Endothelial cell (in vitro differentiated cells): ENCODE measurements at regions not wholly inside any gene's neighbourhood (a gene's known extent, or its start where the extent isn't known, plus 50 kb on each side); places are given as distances from the start of the nearest gene placed in this dataset.

ENCODE experiments used
- DNase-seq: peaks from one replicate; pipeline ENCODE4 v3.0.0; 2021; ENCODE audit warnings: low spot score
- H3K27ac Mint-ChIP-seq: one replicate; pipeline ENCODE4 v1.8.0; 2021; ENCODE audit warnings: mixed read lengths, inconsistent platforms; ENCODE audit not compliant: unreplicated experiment
- H3K27me3 Mint-ChIP-seq: one replicate; pipeline ENCODE4 v1.8.0; 2021; ENCODE audit warnings: mild to moderate bottlenecking, moderate library complexity, mixed read lengths, inconsistent platforms; ENCODE audit not compliant: unreplicated experiment
- H3K36me3 Mint-ChIP-seq: one replicate; pipeline ENCODE4 v1.8.0; 2021; ENCODE audit warnings: mild to moderate bottlenecking, low read depth, mixed read lengths, inconsistent platforms; ENCODE audit not compliant: unreplicated experiment
- H3K4me1 Mint-ChIP-seq: one replicate; pipeline ENCODE4 v1.8.0; 2021; ENCODE audit warnings: mild to moderate bottlenecking, mixed read lengths, inconsistent platforms; ENCODE audit not compliant: unreplicated experiment
- H3K4me3 Mint-ChIP-seq: one replicate; pipeline ENCODE4 v1.8.0; 2021; ENCODE audit warnings: mild to moderate bottlenecking, mixed read lengths, inconsistent platforms; ENCODE audit not compliant: unreplicated experiment
- H3K9me3 Mint-ChIP-seq: one replicate; pipeline ENCODE4 v1.8.0; 2021; ENCODE audit warnings: mixed read lengths, inconsistent platforms; ENCODE audit not compliant: unreplicated experiment
- CTCF ChIP-seq: fragments of 200-600 bp; sonication (generic); IDR thresholded peaks from one replicate; pipeline ENCODE4 v1.5.0; 2021; ENCODE audit warnings: antibody characterized with exemption; ENCODE audit not compliant: unreplicated experiment

- H3K27ac Mint-ChIP-seq: no peak overlapping the region
- H3K4me1 Mint-ChIP-seq: no peaks in the 10 kb centered on the region
- DNase-seq: no peak
- no peaks in the 10 kb centered on the region for H3K36me3 Mint-ChIP-seq
- no peak for TF ChIP-seq CTCF
- peaks cover 3% of the 10 kb centered on the region for H3K9me3 Mint-ChIP-seq
- no peaks in the 10 kb centered on the region for H3K27me3 Mint-ChIP-seq
- no peak overlapping the region for H3K4me3 Mint-ChIP-seq
Observed at GRCh38 chr16:62137996-62138395, 101.8 kb upstream of the CDH8 start.

GRCh38 chr16:62135911-62136310 lies 99.7 kb upstream of the CDH8 start:
- H3K9me3 Mint-ChIP-seq: peaks cover 3% of the 10 kb centered on the region
- no peak for DNase-seq
- no peaks in the 10 kb centered on the region for H3K36me3 Mint-ChIP-seq
- no peaks in the 10 kb centered on the region for H3K27me3 Mint-ChIP-seq
- TF ChIP-seq CTCF: no peak
- no peak overlapping the region for H3K4me3 Mint-ChIP-seq
- H3K27ac Mint-ChIP-seq: no peak overlapping the region
- no peaks in the 10 kb centered on the region for H3K4me1 Mint-ChIP-seq

- H3K27ac Mint-ChIP-seq: no peak overlapping the region
- no peaks in the 10 kb centered on the region for H3K4me1 Mint-ChIP-seq
- TF ChIP-seq CTCF: no peak
- peaks cover 3% of the 10 kb centered on the region for H3K9me3 Mint-ChIP-seq
- H3K4me3 Mint-ChIP-seq: no peak overlapping the region
- H3K27me3 Mint-ChIP-seq: no peaks in the 10 kb centered on the region
- DNase-seq: no peak
- no peaks in the 10 kb centered on the region for H3K36me3 Mint-ChIP-seq
Observed at GRCh38 chr16:62135446-62135845, 99.2 kb upstream of the CDH8 start.

- no peak overlapping the region for H3K27ac Mint-ChIP-seq
- H3K4me3 Mint-ChIP-seq: no peak overlapping the region
- H3K4me1 Mint-ChIP-seq: no peaks in the 10 kb centered on the region
Observed at GRCh38 chr16:62130101-62130500, 93.9 kb upstream of the CDH8 start.

GRCh38 chr16:62105244-62105643 lies 69.0 kb upstream of the CDH8 start:
- Mint-ChIP-seq H3K9me3 (no peaks in the 10 kb centered on the region), H3K4me1 (no peaks in the 10 kb centered on the region), H3K36me3 (no peaks in the 10 kb centered on the region), H3K27ac (no peak overlapping the region), H3K4me3 (no peak overlapping the region), H3K27me3 (no peaks in the 10 kb centered on the region)
- TF ChIP-seq CTCF: no peak
- no peak for DNase-seq

More at GRCh38 chr16:62130101-62130500, 93.9 kb upstream of the CDH8 start:
- H3K27me3 Mint-ChIP-seq: no peaks in the 10 kb centered on the region
- no peak for TF ChIP-seq CTCF
- no peak for DNase-seq
- H3K9me3 Mint-ChIP-seq: peaks cover 3% of the 10 kb centered on the region
- H3K36me3 Mint-ChIP-seq: no peaks in the 10 kb centered on the region
